ENCODE measurements at regions not wholly inside any gene's neighbourhood (a gene's known extent, or its start where the extent isn't known, plus 50 kb on each side); places are given as distances from the start of the nearest gene placed in this dataset.
"Not testable (repeated sequence)": the region's sequence is repeated elsewhere in the genome, so short reads cannot be mapped to it uniquely, and the experiment has no call there.

- no peak overlapping the region for H3K27ac Mint-ChIP-seq
- ATAC-seq: no peak
- no peaks in the 10 kb centered on the region for H3K27me3 Mint-ChIP-seq
- no peak overlapping the region for H3K4me3 Mint-ChIP-seq
- no peaks in the 10 kb centered on the region for H3K9me3 ChIP-seq (ENCODE audit: control insufficient read depth, low read length, poor library complexity, severe bottlenecking)
- H3K36me3 Mint-ChIP-seq (ENCODE audit: low read depth): no peaks in the 10 kb centered on the region
- no peak for DNase-seq
- H3K4me1 Mint-ChIP-seq: no peaks in the 10 kb centered on the region
Measured at GRCh38 chrX:122982521-122982920, 201.6 kb upstream of the GRIA3 start.

- not testable (repeated sequence) for H3K9me3 ChIP-seq (ENCODE audit: control insufficient read depth, low read length, poor library complexity, severe bottlenecking); H3K4me3 Mint-ChIP-seq; H3K27me3 Mint-ChIP-seq; ATAC-seq; H3K4me1 Mint-ChIP-seq; H3K27ac Mint-ChIP-seq; H3K36me3 Mint-ChIP-seq (ENCODE audit: low read depth); DNase-seq
Measured at GRCh38 chrX:123002844-123003243, 181.2 kb upstream of the GRIA3 start.

- Mint-ChIP-seq H3K27ac (no peak overlapping the region), H3K4me3 (no peak overlapping the region), H3K36me3 (ENCODE audit: low read depth) (no peaks in the 10 kb centered on the region), H3K4me1 (no peaks in the 10 kb centered on the region), H3K27me3 (no peaks in the 10 kb centered on the region)
- ATAC-seq (no peak), DNase-seq (no peak)
- no peaks in the 10 kb centered on the region for H3K9me3 ChIP-seq (ENCODE audit: control insufficient read depth, low read length, poor library complexity, severe bottlenecking)
Measured at GRCh38 chrX:123013141-123013540, 170.9 kb upstream of the GRIA3 start.

GRCh38 chrX:123036401-123036800 is 147.7 kb upstream of the GRIA3 start:
- Mint-ChIP-seq H3K4me3 (no peak overlapping the region), H3K27me3 (no peaks in the 10 kb centered on the region), H3K4me1 (no peaks in the 10 kb centered on the region), H3K36me3 (ENCODE audit: low read depth) (no peaks in the 10 kb centered on the region), H3K27ac (no peak overlapping the region)
- no peaks in the 10 kb centered on the region for H3K9me3 ChIP-seq (ENCODE audit: control insufficient read depth, low read length, poor library complexity, severe bottlenecking)
- DNase-seq: no peak
- ATAC-seq: no peak

- Mint-ChIP-seq H3K4me1 (no peaks in the 10 kb centered on the region), H3K36me3 (ENCODE audit: low read depth) (no peaks in the 10 kb centered on the region), H3K4me3 (no peak overlapping the region), H3K27ac (no peak overlapping the region), H3K27me3 (no peaks in the 10 kb centered on the region)
- no peak for ATAC-seq
- no peak for DNase-seq
- no peaks in the 10 kb centered on the region for H3K9me3 ChIP-seq (ENCODE audit: control insufficient read depth, low read length, poor library complexity, severe bottlenecking)
Measured at GRCh38 chrX:123049071-123049625, 134.9 kb upstream of the GRIA3 start.

- H3K27me3 Mint-ChIP-seq: no peaks in the 10 kb centered on the region
- no peaks in the 10 kb centered on the region for H3K36me3 Mint-ChIP-seq (ENCODE audit: low read depth)
- no peak overlapping the region for H3K4me3 Mint-ChIP-seq
- no peaks in the 10 kb centered on the region for H3K9me3 ChIP-seq (ENCODE audit: control insufficient read depth, low read length, poor library complexity, severe bottlenecking)
- DNase-seq (no peak), ATAC-seq (no peak)
- no peak overlapping the region for H3K27ac Mint-ChIP-seq
- H3K4me1 Mint-ChIP-seq: no peaks in the 10 kb centered on the region
Measured at GRCh38 chrX:123060986-123061385, 123.1 kb upstream of the GRIA3 start.

- Mint-ChIP-seq H3K4me1 (no peaks in the 10 kb centered on the region), H3K27me3 (no peaks in the 10 kb centered on the region), H3K36me3 (ENCODE audit: low read depth) (no peaks in the 10 kb centered on the region), H3K4me3 (no peak overlapping the region), H3K27ac (no peak overlapping the region)
- DNase-seq (no peak), ATAC-seq (no peak)
- H3K9me3 ChIP-seq (ENCODE audit: control insufficient read depth, low read length, poor library complexity, severe bottlenecking): no peaks in the 10 kb centered on the region
Measured at GRCh38 chrX:123064053-123064452, 120.0 kb upstream of the GRIA3 start.

- no peaks in the 10 kb centered on the region for H3K36me3 Mint-ChIP-seq (ENCODE audit: low read depth)
- no peaks in the 10 kb centered on the region for H3K9me3 ChIP-seq (ENCODE audit: control insufficient read depth, low read length, poor library complexity, severe bottlenecking)
- no peaks in the 10 kb centered on the region for H3K4me1 Mint-ChIP-seq
- DNase-seq (no peak), ATAC-seq (no peak)
- no peak overlapping the region for H3K27ac Mint-ChIP-seq
- H3K27me3 Mint-ChIP-seq: no peaks in the 10 kb centered on the region
- H3K4me3 Mint-ChIP-seq: no peak overlapping the region
Measured at GRCh38 chrX:123072686-123073385, 111.2 kb upstream of the GRIA3 start.

GRCh38 chrX:123075947-123076561 is 108.0 kb upstream of the GRIA3 start:
- no peaks in the 10 kb centered on the region for H3K4me1 Mint-ChIP-seq
- H3K36me3 Mint-ChIP-seq (ENCODE audit: low read depth): no peaks in the 10 kb centered on the region
- H3K27me3 Mint-ChIP-seq: no peaks in the 10 kb centered on the region
- no peak overlapping the region for H3K4me3 Mint-ChIP-seq
- no peak overlapping the region for H3K27ac Mint-ChIP-seq
- DNase-seq (no peak), ATAC-seq (no peak)
- no peaks in the 10 kb centered on the region for H3K9me3 ChIP-seq (ENCODE audit: control insufficient read depth, low read length, poor library complexity, severe bottlenecking)

- no peaks in the 10 kb centered on the region for H3K9me3 ChIP-seq (ENCODE audit: control insufficient read depth, low read length, poor library complexity, severe bottlenecking)
- no peaks in the 10 kb centered on the region for H3K27me3 Mint-ChIP-seq
- H3K27ac Mint-ChIP-seq: no peak overlapping the region
- H3K4me3 Mint-ChIP-seq: no peak overlapping the region
- H3K36me3 Mint-ChIP-seq (ENCODE audit: low read depth): no peaks in the 10 kb centered on the region
- DNase-seq (no peak), ATAC-seq (no peak)
- H3K4me1 Mint-ChIP-seq: no peaks in the 10 kb centered on the region
Measured at GRCh38 chrX:123077631-123078030, 106.4 kb upstream of the GRIA3 start.

GRCh38 chrX:123080065-123080464 is 104.0 kb upstream of the GRIA3 start:
- H3K4me1 Mint-ChIP-seq: no peaks in the 10 kb centered on the region
- no peak for ATAC-seq
- no peak overlapping the region for H3K27ac Mint-ChIP-seq
- no peak for DNase-seq
- H3K4me3 Mint-ChIP-seq: no peak overlapping the region
- no peaks in the 10 kb centered on the region for H3K36me3 Mint-ChIP-seq (ENCODE audit: low read depth)
- no peaks in the 10 kb centered on the region for H3K27me3 Mint-ChIP-seq
- H3K9me3 ChIP-seq (ENCODE audit: control insufficient read depth, low read length, poor library complexity, severe bottlenecking): no peaks in the 10 kb centered on the region

GRCh38 chrX:123081776-123082175 is 102.3 kb upstream of the GRIA3 start:
- Mint-ChIP-seq H3K27me3 (no peaks in the 10 kb centered on the region), H3K4me1 (no peaks in the 10 kb centered on the region), H3K36me3 (ENCODE audit: low read depth) (no peaks in the 10 kb centered on the region), H3K4me3 (no peak overlapping the region), H3K27ac (no peak overlapping the region)
- ATAC-seq (no peak), DNase-seq (no peak)
- no peaks in the 10 kb centered on the region for H3K9me3 ChIP-seq (ENCODE audit: control insufficient read depth, low read length, poor library complexity, severe bottlenecking)

- Mint-ChIP-seq H3K27me3 (no peaks in the 10 kb centered on the region), H3K36me3 (ENCODE audit: low read depth) (no peaks in the 10 kb centered on the region), H3K27ac (no peak overlapping the region), H3K4me1 (no peaks in the 10 kb centered on the region), H3K4me3 (no peak overlapping the region)
- ATAC-seq (no peak), DNase-seq (no peak)
- no peaks in the 10 kb centered on the region for H3K9me3 ChIP-seq (ENCODE audit: control insufficient read depth, low read length, poor library complexity, severe bottlenecking)
Measured at GRCh38 chrX:123083924-123084323, 100.2 kb upstream of the GRIA3 start.

GRCh38 chrX:123084797-123085196 is 99.3 kb upstream of the GRIA3 start:
- ATAC-seq: no peak

More at GRCh38 chrX:123084797-123085196, 99.3 kb upstream of the GRIA3 start:
- no peak overlapping the region for H3K27ac Mint-ChIP-seq
- H3K27me3 Mint-ChIP-seq: no peaks in the 10 kb centered on the region
- no peaks in the 10 kb centered on the region for H3K4me1 Mint-ChIP-seq
- H3K9me3 ChIP-seq (ENCODE audit: control insufficient read depth, low read length, poor library complexity, severe bottlenecking): no peaks in the 10 kb centered on the region
- no peak overlapping the region for H3K4me3 Mint-ChIP-seq
- DNase-seq: no peak
- H3K36me3 Mint-ChIP-seq (ENCODE audit: low read depth): no peaks in the 10 kb centered on the region

Measured in T-helper 17 cell (primary cell).